ENCODE measurements at regions not wholly inside any gene's neighbourhood (a gene's known extent, or its start where the extent isn't known, plus 50 kb on each side); places are given as distances from the start of the nearest gene placed in this dataset.

- ChIA-PET POLR2A (no interaction called here), CTCF (no interaction called here)
- H3K9me3 Mint-ChIP-seq, result peaks cover 8% of the 10 kb centered on the region
- H3K4me3 Mint-ChIP-seq, result no peak overlapping the region
- no peaks in the 10 kb centered on the region for H3K4me1 Mint-ChIP-seq
- H3K27me3 Mint-ChIP-seq, result no peaks in the 10 kb centered on the region
- no peak overlapping the region for H3K27ac Mint-ChIP-seq
- no peak for DNase-seq
- H3K36me3 Mint-ChIP-seq (ENCODE audit: low read depth), result no peaks in the 10 kb centered on the region
Observed at GRCh38 chr1:213561870-213562269, 425.9 kb upstream of the PROX1 start.

GRCh38 chr1:213564215-213564659 is 423.5 kb upstream of the PROX1 start:
- ChIA-PET POLR2A (no interaction called here), CTCF (no interaction called here)
- Mint-ChIP-seq H3K9me3 (peaks cover 8% of the 10 kb centered on the region), H3K4me1 (no peaks in the 10 kb centered on the region), H3K4me3 (no peak overlapping the region), H3K27ac (no peak overlapping the region), H3K27me3 (no peaks in the 10 kb centered on the region), H3K36me3 (ENCODE audit: low read depth) (no peaks in the 10 kb centered on the region)
- no peak for DNase-seq

- Mint-ChIP-seq H3K4me3 (no peak overlapping the region), H3K9me3 (peaks cover 7% of the 10 kb centered on the region), H3K36me3 (ENCODE audit: low read depth) (no peaks in the 10 kb centered on the region), H3K27me3 (no peaks in the 10 kb centered on the region), H3K27ac (no peak overlapping the region), H3K4me1 (no peaks in the 10 kb centered on the region)
- POLR2A ChIA-PET, result no interaction called here
- no peak for DNase-seq
- CTCF ChIA-PET, result no interaction called here
Observed at GRCh38 chr1:213568929-213569815, 418.6 kb upstream of the PROX1 start.

- DNase-seq, result no peak
- Mint-ChIP-seq H3K4me1 (no peaks in the 10 kb centered on the region), H3K4me3 (no peak overlapping the region), H3K27me3 (no peaks in the 10 kb centered on the region), H3K27ac (no peak overlapping the region), H3K9me3 (peaks cover under 1% of the 10 kb centered on the region), H3K36me3 (ENCODE audit: low read depth) (no peaks in the 10 kb centered on the region)
- CTCF ChIA-PET, result no interaction called here
- POLR2A ChIA-PET, result no interaction called here
Observed at GRCh38 chr1:213569816-213570150, 418.0 kb upstream of the PROX1 start.

GRCh38 chr1:213570487-213570886 is 417.3 kb upstream of the PROX1 start:
- ChIA-PET POLR2A (no interaction called here), CTCF (no interaction called here)
- no peaks in the 10 kb centered on the region for H3K9me3 Mint-ChIP-seq
- no peak overlapping the region for H3K4me3 Mint-ChIP-seq
- no peaks in the 10 kb centered on the region for H3K36me3 Mint-ChIP-seq (ENCODE audit: low read depth)
- H3K4me1 Mint-ChIP-seq, result no peaks in the 10 kb centered on the region
- H3K27ac Mint-ChIP-seq, result no peak overlapping the region
- no peak for DNase-seq
- H3K27me3 Mint-ChIP-seq, result no peaks in the 10 kb centered on the region

GRCh38 chr1:213571419-213571818 is 416.4 kb upstream of the PROX1 start:
- Mint-ChIP-seq H3K4me3 (no peak overlapping the region), H3K36me3 (ENCODE audit: low read depth) (no peaks in the 10 kb centered on the region), H3K27me3 (no peaks in the 10 kb centered on the region), H3K27ac (no peak overlapping the region), H3K9me3 (no peaks in the 10 kb centered on the region), H3K4me1 (no peaks in the 10 kb centered on the region)
- ChIA-PET CTCF (no interaction called here), POLR2A (no interaction called here)
- no peak for DNase-seq

GRCh38 chr1:213571843-213572242 is 415.9 kb upstream of the PROX1 start:
- no peaks in the 10 kb centered on the region for H3K36me3 Mint-ChIP-seq (ENCODE audit: low read depth)
- no peak overlapping the region for H3K4me3 Mint-ChIP-seq
- DNase-seq, result no peak
- no peak overlapping the region for H3K27ac Mint-ChIP-seq
- POLR2A ChIA-PET, result no interaction called here
- CTCF ChIA-PET, result no interaction called here
- no peaks in the 10 kb centered on the region for H3K4me1 Mint-ChIP-seq
- no peaks in the 10 kb centered on the region for H3K27me3 Mint-ChIP-seq
- H3K9me3 Mint-ChIP-seq, result no peaks in the 10 kb centered on the region

GRCh38 chr1:213572912-213573647 is 414.7 kb upstream of the PROX1 start:
- no peak overlapping the region for H3K27ac Mint-ChIP-seq
- H3K27me3 Mint-ChIP-seq, result no peaks in the 10 kb centered on the region
- no peak overlapping the region for H3K4me3 Mint-ChIP-seq
- H3K9me3 Mint-ChIP-seq, result no peaks in the 10 kb centered on the region
- ChIA-PET CTCF (no interaction called here), POLR2A (no interaction called here)
- no peak for DNase-seq
- no peaks in the 10 kb centered on the region for H3K36me3 Mint-ChIP-seq (ENCODE audit: low read depth)
- H3K4me1 Mint-ChIP-seq, result no peaks in the 10 kb centered on the region

GRCh38 chr1:213573648-213574009 is 414.1 kb upstream of the PROX1 start:
- H3K4me1 Mint-ChIP-seq, result no peaks in the 10 kb centered on the region
- H3K27ac Mint-ChIP-seq, result no peak overlapping the region
- H3K9me3 Mint-ChIP-seq, result no peaks in the 10 kb centered on the region
- no peaks in the 10 kb centered on the region for H3K27me3 Mint-ChIP-seq
- no peak for DNase-seq
- POLR2A ChIA-PET, result no interaction called here
- CTCF ChIA-PET, result no interaction called here
- no peak overlapping the region for H3K4me3 Mint-ChIP-seq
- no peaks in the 10 kb centered on the region for H3K36me3 Mint-ChIP-seq (ENCODE audit: low read depth)

GRCh38 chr1:213582976-213583567 is 404.7 kb upstream of the PROX1 start:
- POLR2A ChIA-PET, result no interaction called here
- CTCF ChIA-PET, result no interaction called here
- H3K4me3 Mint-ChIP-seq, result no peak overlapping the region
- no peaks in the 10 kb centered on the region for H3K4me1 Mint-ChIP-seq
- H3K36me3 Mint-ChIP-seq (ENCODE audit: low read depth), result no peaks in the 10 kb centered on the region
- no peaks in the 10 kb centered on the region for H3K9me3 Mint-ChIP-seq
- no peak overlapping the region for H3K27ac Mint-ChIP-seq
- no peak for DNase-seq
- H3K27me3 Mint-ChIP-seq, result no peaks in the 10 kb centered on the region

GRCh38 chr1:213584272-213584671 is 403.5 kb upstream of the PROX1 start:
- Mint-ChIP-seq H3K4me1 (no peaks in the 10 kb centered on the region), H3K27me3 (no peaks in the 10 kb centered on the region), H3K4me3 (no peak overlapping the region), H3K27ac (no peak overlapping the region), H3K9me3 (no peaks in the 10 kb centered on the region), H3K36me3 (ENCODE audit: low read depth) (no peaks in the 10 kb centered on the region)
- POLR2A ChIA-PET, result no interaction called here
- DNase-seq, result no peak
- CTCF ChIA-PET, result no interaction called here

GRCh38 chr1:213585402-213585801 is 402.4 kb upstream of the PROX1 start:
- Mint-ChIP-seq H3K27ac (no peak overlapping the region), H3K4me1 (no peaks in the 10 kb centered on the region), H3K9me3 (no peaks in the 10 kb centered on the region), H3K27me3 (no peaks in the 10 kb centered on the region), H3K36me3 (ENCODE audit: low read depth) (no peaks in the 10 kb centered on the region), H3K4me3 (no peak overlapping the region)
- ChIA-PET CTCF (no interaction called here), POLR2A (no interaction called here)
- no peak for DNase-seq

- Mint-ChIP-seq H3K4me1 (no peaks in the 10 kb centered on the region), H3K4me3 (no peak overlapping the region), H3K36me3 (ENCODE audit: low read depth) (no peaks in the 10 kb centered on the region), H3K9me3 (no peaks in the 10 kb centered on the region), H3K27me3 (no peaks in the 10 kb centered on the region), H3K27ac (no peak overlapping the region)
- POLR2A ChIA-PET, result no interaction called here
- no peak for DNase-seq
- CTCF ChIA-PET, result no interaction called here
Observed at GRCh38 chr1:213585959-213586586, 401.7 kb upstream of the PROX1 start.
